ENCODE measurements at regions not wholly inside any gene's neighbourhood (a gene's known extent, or its start where the extent isn't known, plus 50 kb on each side); places are given as distances from the start of the nearest gene placed in this dataset.

- Histone ChIP-seq H3K36me3 (ENCODE audit: control insufficient read depth in 2 of 2, extremely low read depth in 1 of 2, insufficient read depth in 2 of 2, low read length in 2 of 2) (no peaks in the 10 kb centered on the region), H3K9ac (ENCODE audit: control insufficient read depth, extremely low read depth, insufficient read depth, low read length) (no peak overlapping the region), H3K4me2 (ENCODE audit: control insufficient read depth, extremely low read depth, insufficient read depth, low read depth, low read length) (no peak overlapping the region), H3K9me3 (ENCODE audit: control insufficient read depth, low read depth, low read length) (no peaks in the 10 kb centered on the region), H3K27ac (ENCODE audit: control insufficient read depth, insufficient read depth, low read length) (no peak overlapping the region), H2AFZ (ENCODE audit: control insufficient read depth, low read length) (no peak overlapping the region), H3K4me1 (ENCODE audit: control insufficient read depth, extremely low read depth, insufficient read depth, low read length) (no peaks in the 10 kb centered on the region), H3K9me1 (ENCODE audit: control insufficient read depth, extremely low read depth, insufficient read depth, low read length) (no peaks in the 10 kb centered on the region), H4K20me1 (ENCODE audit: control insufficient read depth, extremely low read depth, insufficient read depth, low read length) (no peaks in the 10 kb centered on the region), H3K27me3 (ENCODE audit: control insufficient read depth, extremely low read depth, insufficient read depth, low read length) (no peaks in the 10 kb centered on the region), H3K79me2 (ENCODE audit: control insufficient read depth, insufficient read depth, low read length) (no peaks in the 10 kb centered on the region), H3K4me3 (ENCODE audit: control insufficient read depth in 2 of 3, extremely low read depth in 1 of 3, insufficient read depth in 2 of 3, low read depth in 1 of 3, low read length in 3 of 3) (no peak overlapping the region)
- FAIRE-seq (no peak), DNase-seq (ENCODE audit: low read depth, low spot score) (no peak)
- TF ChIP-seq, protein P1, sequence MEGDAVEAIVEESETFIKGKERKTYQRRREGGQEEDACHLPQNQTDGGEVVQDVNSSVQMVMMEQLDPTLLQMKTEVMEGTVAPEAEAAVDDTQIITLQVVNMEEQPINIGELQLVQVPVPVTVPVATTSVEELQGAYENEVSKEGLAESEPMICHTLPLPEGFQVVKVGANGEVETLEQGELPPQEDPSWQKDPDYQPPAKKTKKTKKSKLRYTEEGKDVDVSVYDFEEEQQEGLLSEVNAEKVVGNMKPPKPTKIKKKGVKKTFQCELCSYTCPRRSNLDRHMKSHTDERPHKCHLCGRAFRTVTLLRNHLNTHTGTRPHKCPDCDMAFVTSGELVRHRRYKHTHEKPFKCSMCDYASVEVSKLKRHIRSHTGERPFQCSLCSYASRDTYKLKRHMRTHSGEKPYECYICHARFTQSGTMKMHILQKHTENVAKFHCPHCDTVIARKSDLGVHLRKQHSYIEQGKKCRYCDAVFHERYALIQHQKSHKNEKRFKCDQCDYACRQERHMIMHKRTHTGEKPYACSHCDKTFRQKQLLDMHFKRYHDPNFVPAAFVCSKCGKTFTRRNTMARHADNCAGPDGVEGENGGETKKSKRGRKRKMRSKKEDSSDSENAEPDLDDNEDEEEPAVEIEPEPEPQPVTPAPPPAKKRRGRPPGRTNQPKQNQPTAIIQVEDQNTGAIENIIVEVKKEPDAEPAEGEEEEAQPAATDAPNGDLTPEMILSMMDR (optimal IDR thresholded peaks at IDR 0.05 in 1 of 3, IDR thresholded peaks at IDR 0.05 in 1 of 3, conservative IDR thresholded peaks at IDR 0.05 in 1 of 3; ENCODE audit: extremely low read depth in 1 of 3, insufficient read depth in 2 of 3, low read length in 3 of 3), result no peak
- TF ChIP-seq EZH2 (IDR thresholded peaks at IDR 0.05; ENCODE audit: low read length), result no peak
- dilution Hi-C loops (cut with MboI; ENCODE audit: extremely low pct_ligation_motif_present, low sequenced_read_pairs), result no loop called here
Measured at GRCh38 chr7:142356166-142356565, 98.3 kb upstream of the PRSS58 start.

- Histone ChIP-seq H4K20me1 (ENCODE audit: control insufficient read depth, extremely low read depth, insufficient read depth, low read length) (no peaks in the 10 kb centered on the region), H3K79me2 (ENCODE audit: control insufficient read depth, insufficient read depth, low read length) (no peaks in the 10 kb centered on the region), H3K9me1 (ENCODE audit: control insufficient read depth, extremely low read depth, insufficient read depth, low read length) (no peaks in the 10 kb centered on the region), H3K27ac (ENCODE audit: control insufficient read depth, insufficient read depth, low read length) (no peak overlapping the region), H3K4me2 (ENCODE audit: control insufficient read depth, extremely low read depth, insufficient read depth, low read depth, low read length) (no peak overlapping the region), H3K9me3 (ENCODE audit: control insufficient read depth, low read depth, low read length) (no peaks in the 10 kb centered on the region), H3K27me3 (ENCODE audit: control insufficient read depth, extremely low read depth, insufficient read depth, low read length) (no peaks in the 10 kb centered on the region), H3K9ac (ENCODE audit: control insufficient read depth, extremely low read depth, insufficient read depth, low read length) (no peak overlapping the region), H3K36me3 (ENCODE audit: control insufficient read depth in 2 of 2, extremely low read depth in 1 of 2, insufficient read depth in 2 of 2, low read length in 2 of 2) (no peaks in the 10 kb centered on the region), H3K4me3 (ENCODE audit: control insufficient read depth in 2 of 3, extremely low read depth in 1 of 3, insufficient read depth in 2 of 3, low read depth in 1 of 3, low read length in 3 of 3) (no peak overlapping the region), H2AFZ (ENCODE audit: control insufficient read depth, low read length) (no peak overlapping the region), H3K4me1 (ENCODE audit: control insufficient read depth, extremely low read depth, insufficient read depth, low read length) (no peaks in the 10 kb centered on the region)
- TF ChIP-seq EZH2 (IDR thresholded peaks at IDR 0.05; ENCODE audit: low read length), result no peak
- TF ChIP-seq, protein P1 (optimal IDR thresholded peaks at IDR 0.05 in 1 of 3, IDR thresholded peaks at IDR 0.05 in 1 of 3, conservative IDR thresholded peaks at IDR 0.05 in 1 of 3; ENCODE audit: extremely low read depth in 1 of 3, insufficient read depth in 2 of 3, low read length in 3 of 3), result no peak
- DNase-seq (ENCODE audit: low read depth, low spot score) (no peak), FAIRE-seq (no peak)
- dilution Hi-C loops (cut with MboI; ENCODE audit: extremely low pct_ligation_motif_present, low sequenced_read_pairs), result no loop called here
Measured at GRCh38 chr7:142355328-142355727, 97.5 kb upstream of the PRSS58 start.
